B cell (primary cell): ENCODE measurements at regions not wholly inside any gene's neighbourhood (a gene's known extent, or its start where the extent isn't known, plus 50 kb on each side); places are given as distances from the start of the nearest gene placed in this dataset.

Experiments used
- ATAC-seq: fragments of 200-7000 bp; cut with Tn5 transposase; one replicate; pipeline ENCODE4 v1.10.0; 2021; ENCODE audit warnings: low read depth, mild to moderate bottlenecking, moderate number of reproducible peaks, moderate library complexity
- CTCF ChIA-PET: fragments of 350-600 bp; sonication (Branson Sonifier 250); formaldehyde crosslinking; loops from one replicate; lab custom pipeline; 2021; ENCODE audit warnings: antibody characterized with exemption, inconsistent platforms; lab: Charles Lee
- POLR2A ChIA-PET: fragments of 350-600 bp; sonication (Branson Sonifier 250); formaldehyde crosslinking; loops from one replicate; lab custom pipeline; 2021; ENCODE audit warnings: antibody characterized with exemption; lab: Charles Lee
- DNase-seq: peaks from one replicate; pipeline ENCODE4 v3.0.0; 2013
- H2AFZ ChIP-seq: 2 replicates; pipeline ENCODE4 v1.6.1; 2012; ENCODE audit warnings: mild to moderate bottlenecking, low read depth, low read length; ENCODE audit not compliant: insufficient read depth, poor library complexity, severe bottlenecking
- H3K27ac ChIP-seq, 2 donors: 1 replicate in 1 of 2; 2 replicates in 1 of 2; pipeline ENCODE4 v1.5.1; 2012 to 2013; ENCODE audit warnings: low read length in 2 of 2, mild to moderate bottlenecking in 2 of 2, moderate library complexity in 1 of 2
- H3K27me3 ChIP-seq, 4 experiments: fragments of 200-600 bp in 1 of 4; sonication (generic) in 1 of 4; replicated peaks in 1 of 4; 1 replicate in 2 of 4; 2 replicates in 2 of 4; pipeline versions ENCODE4 v1.6.1 to v1.7.0; 2013 to 2016; ENCODE audit warnings: low read length in 3 of 4, mild to moderate bottlenecking in 2 of 4, mixed read lengths in 1 of 4, moderate library complexity in 1 of 4; ENCODE audit not compliant: insufficient read depth in 4 of 4, control insufficient read depth in 3 of 4; ENCODE audit errors: control extremely low read depth in 1 of 4
- H3K36me3 ChIP-seq, 2 experiments: replicated peaks in 1 of 2; 1 replicate in 1 of 2; 2 replicates in 1 of 2; pipeline versions ENCODE4 v1.6.1 to v1.7.1; 2013; ENCODE audit warnings: low read length in 1 of 2; ENCODE audit not compliant: insufficient read depth in 2 of 2, control insufficient read depth in 1 of 2; ENCODE audit errors: control extremely low read depth in 1 of 2, extremely low read depth in 1 of 2
- H3K4me1 ChIP-seq, 2 donors: fragments of 200-600 bp in 1 of 2; sonication (generic) in 1 of 2; 1 replicate in 1 of 2; 2 replicates in 1 of 2; pipeline versions ENCODE4 v1.5.1 to v1.6.1; 2013 to 2017; ENCODE audit warnings: low read length in 2 of 2; ENCODE audit not compliant: control insufficient read depth in 2 of 2, insufficient read depth in 2 of 2
- H3K4me2 ChIP-seq: replicated peaks from 2 replicates; pipeline ENCODE3; 2012; ENCODE audit warnings: mild to moderate bottlenecking, low read depth, low read length; ENCODE audit not compliant: poor library complexity, severe bottlenecking
- H3K4me3 ChIP-seq, 5 experiments: fragments of 200-600 bp in 1 of 5; sonication (generic) in 1 of 5; 1 replicate in 3 of 5; 2 replicates in 2 of 5; pipeline versions ENCODE4 v1.5.1 to v1.7.0; 2011 to 2016; ENCODE audit warnings: low read length in 4 of 5, mild to moderate bottlenecking in 4 of 5, low read depth in 2 of 5, control low read depth in 1 of 5, moderate library complexity in 1 of 5; ENCODE audit not compliant: insufficient read depth in 1 of 5; ENCODE audit errors: control extremely low read depth in 1 of 5, extremely low read depth in 1 of 5
- H3K79me2 ChIP-seq: fragments of 200-600 bp; sonication (generic); one replicate; pipeline ENCODE4 v1.6.0; 2016; ENCODE audit warnings: low read length; ENCODE audit not compliant: control insufficient read depth, insufficient read depth
- H3K9ac ChIP-seq: fragments of 200-600 bp; sonication (generic); 2 replicates; pipeline ENCODE4 v1.6.1; 2017; ENCODE audit warnings: mild to moderate bottlenecking, low read length, moderate library complexity
- H3K9me3 ChIP-seq, 3 donors: one replicate each; pipeline versions ENCODE4 v1.6.1 to v1.7.1; 2013; ENCODE audit warnings: low read length in 2 of 3; ENCODE audit not compliant: control insufficient read depth in 2 of 3, insufficient read depth in 1 of 3; ENCODE audit errors: control extremely low read depth in 1 of 3
- H4K20me1 ChIP-seq: 2 replicates; pipeline ENCODE4 v1.6.0; 2012; ENCODE audit warnings: mild to moderate bottlenecking, low read length; ENCODE audit not compliant: insufficient read depth, control insufficient read depth, poor library complexity, severe bottlenecking
- H3K27ac Mint-ChIP-seq: one replicate; pipeline ENCODE4 v1.8.0; 2021; ENCODE audit warnings: mixed read lengths
- H3K27me3 Mint-ChIP-seq: one replicate; pipeline ENCODE4 v1.8.0; 2021; ENCODE audit warnings: mixed read lengths
- H3K4me1 Mint-ChIP-seq: one replicate; pipeline ENCODE4 v1.8.0; 2021; ENCODE audit warnings: mixed read lengths
- H3K4me3 Mint-ChIP-seq: one replicate; pipeline ENCODE4 v1.8.0; 2021; ENCODE audit warnings: mixed read lengths
- H3K9me3 Mint-ChIP-seq: one replicate; pipeline ENCODE4 v1.8.0; 2022; ENCODE audit warnings: mixed read lengths; ENCODE audit not compliant: insufficient read depth
- CTCF ChIP-seq: fragments of 200-600 bp; IDR thresholded peaks from one replicate; pipeline ENCODE4 v1.8.0; 2022; ENCODE audit warnings: antibody characterized with exemption, mild to moderate bottlenecking
- EZH2 ChIP-seq: IDR thresholded peaks from 2 replicates; pipeline ENCODE4 v1.6.1; 2012; ENCODE audit warnings: borderline replicate concordance, low read depth, mild to moderate bottlenecking, moderate library complexity, low read length; ENCODE audit not compliant: insufficient read depth, poor library complexity, severe bottlenecking
- WGBS: methylation state at CpG from one replicate; pipeline ENCODE4 v1.1.5; 2013; ENCODE audit warnings: missing lambda C conversion rate; ENCODE audit not compliant: insufficient coverage; 5-methylcytosine and 5-hydroxymethylcytosine counted together
- intact Hi-C: fragments of 100-400 bp; cut with micrococcal nuclease; formaldehyde crosslinking; loops from one replicate; pipeline ENCODE4 v1.10.0; 2022

- Histone ChIP-seq H3K4me1 (no peaks in the 10 kb centered on the region), H3K27ac (no peak overlapping the region), H3K9ac (no peak overlapping the region), H4K20me1 (no peaks in the 10 kb centered on the region), H3K36me3 (no peaks in the 10 kb centered on the region), H3K4me2 (no peak overlapping the region), H3K9me3 (peaks cover 0 to 3% (median 0%) of the 10 kb centered on the region in 3 donors), H2AFZ (no peak overlapping the region), H3K27me3 (no peaks in the 10 kb centered on the region), H3K79me2 (no peaks in the 10 kb centered on the region), H3K4me3 (no peak overlapping the region)
- intact Hi-C loops: no loop called here
- Mint-ChIP-seq H3K4me1 (no peaks in the 10 kb centered on the region), H3K9me3 (no peaks in the 10 kb centered on the region), H3K27me3 (no peaks in the 10 kb centered on the region), H3K27ac (no peak overlapping the region), H3K4me3 (no peak overlapping the region)
- CTCF ChIA-PET: no interaction called here
- DNase-seq (no peak), ATAC-seq (no peak)
- no peak for TF ChIP-seq CTCF
- no peak for TF ChIP-seq EZH2
- no CpG with 5 or more reads among the region's 1 CpG for WGBS
- POLR2A ChIA-PET: no interaction called here
Observed at GRCh38 chr10:8811201-8811600, 756.7 kb downstream of the GATA3 start.

- H3K27me3 Mint-ChIP-seq: no peaks in the 10 kb centered on the region
- peaks cover 0 to 3% (median 0%) of the 10 kb centered on the region in 3 donors for H3K9me3 ChIP-seq
- H3K27me3 ChIP-seq: no peaks in the 10 kb centered on the region
- H3K4me3 Mint-ChIP-seq: no peak overlapping the region
- no peak overlapping the region for H3K4me3 ChIP-seq
- ChIA-PET CTCF (no interaction called here), POLR2A (no interaction called here)
- ATAC-seq: no peak
- no peak overlapping the region for H2AFZ ChIP-seq
- no peak overlapping the region for H3K27ac ChIP-seq
- no peaks in the 10 kb centered on the region for H3K9me3 Mint-ChIP-seq
- H3K4me2 ChIP-seq: no peak overlapping the region
- H3K4me1 Mint-ChIP-seq: no peaks in the 10 kb centered on the region
- TF ChIP-seq EZH2 (no peak), CTCF (no peak)
- 60% methylated on average over 2 of the region's 2 CpGs for WGBS
- no peak for DNase-seq
- H3K27ac Mint-ChIP-seq: no peak overlapping the region
- no peaks in the 10 kb centered on the region for H3K36me3 ChIP-seq
- H3K9ac ChIP-seq: no peak overlapping the region
- no peaks in the 10 kb centered on the region for H3K79me2 ChIP-seq
- H4K20me1 ChIP-seq: no peaks in the 10 kb centered on the region
- intact Hi-C loops: no loop called here
- H3K4me1 ChIP-seq: no peaks in the 10 kb centered on the region
Observed at GRCh38 chr10:8815969-8816368, 761.5 kb downstream of the GATA3 start.
